Sigmoid colon (tissue), 6 donors: ENCODE measurements at regions not wholly inside any gene's neighbourhood (a gene's known extent, or its start where the extent isn't known, plus 50 kb on each side); places are given as distances from the start of the nearest gene placed in this dataset.

Experiments
- DNase-seq: peaks from one replicate; pipeline ENCODE4 v3.0.0-alpha.2; 2019
- H3K27ac ChIP-seq, 4 donors: fragments of 200-600 bp; sonication (generic); one replicate each; pipeline ENCODE4 v1.5.1; 2016 to 2019; ENCODE audit warnings: mild to moderate bottlenecking in 1 of 4
- H3K27me3 ChIP-seq, 3 donors: fragments of 200-600 bp; sonication (generic); one replicate each; pipeline ENCODE4 v1.5.1; 2019; ENCODE audit warnings: mild to moderate bottlenecking in 1 of 3
- H3K36me3 ChIP-seq, 4 donors: fragments of 200-600 bp; sonication (generic); one replicate each; pipeline ENCODE4 v1.5.1; 2016 to 2019
- H3K4me1 ChIP-seq, 4 donors: fragments of 200-600 bp; sonication (generic); one replicate each; pipeline ENCODE4 v1.5.1; 2017 to 2019
- H3K4me3 ChIP-seq, 4 donors: fragments of 200-600 bp; sonication (generic); one replicate each; pipeline ENCODE4 v1.5.1; 2017 to 2019; ENCODE audit warnings: mild to moderate bottlenecking in 2 of 4, moderate library complexity in 1 of 4
- H3K9me3 ChIP-seq, 4 donors: fragments of 200-600 bp in 3 of 4; sonication (generic) in 3 of 4; one replicate each; pipeline versions ENCODE4 v1.5.1 to v1.6.1; 2013 to 2019
- EP300 ChIP-seq, 4 donors: sonication (generic); formaldehyde crosslinking; IDR thresholded peaks; one replicate each; pipeline ENCODE4 v1.6.1; 2017; ENCODE audit warnings: antibody characterized with exemption in 4 of 4
- POLR2A ChIP-seq, 2 donors: fragments of 450-650 bp; IDR thresholded peaks; one replicate each; pipeline ENCODE4 v1.6.1; 2016; ENCODE audit warnings: antibody characterized with exemption in 2 of 2, mild to moderate bottlenecking in 2 of 2, moderate library complexity in 2 of 2
- POLR2AphosphoS5 ChIP-seq, 4 donors: sonication (generic); formaldehyde crosslinking; IDR thresholded peaks; one replicate each; pipeline ENCODE4 v1.6.1; 2017; ENCODE audit warnings: antibody characterized with exemption in 4 of 4
- WGBS, 2 donors: extraction: QIAGEN DNeasy Blood & Tissue Kit; methylation state at CpG; one replicate each; pipeline ENCODE4 v1.1.7; 2013; 5-methylcytosine and 5-hydroxymethylcytosine counted together
- intact Hi-C: fragments of 100-400 bp; cut with DNase I; formaldehyde crosslinking; loops from one replicate; pipeline ENCODE4 v1.15.1; 2023
- TF ChIP-seq, protein P1 (sequence below), 4 experiments: fragments of 450-650 bp in 3 of 4; fragments of 200-600 bp in 1 of 4; IDR thresholded peaks; one replicate each; pipeline ENCODE4 v1.5.1; 2016 to 2019; ENCODE audit warnings: antibody characterized with exemption in 4 of 4, mild to moderate bottlenecking in 3 of 4, moderate library complexity in 2 of 4
- donor health status: healthy with polysubstance abuse.
- donor health status: healthy.

DNA sequence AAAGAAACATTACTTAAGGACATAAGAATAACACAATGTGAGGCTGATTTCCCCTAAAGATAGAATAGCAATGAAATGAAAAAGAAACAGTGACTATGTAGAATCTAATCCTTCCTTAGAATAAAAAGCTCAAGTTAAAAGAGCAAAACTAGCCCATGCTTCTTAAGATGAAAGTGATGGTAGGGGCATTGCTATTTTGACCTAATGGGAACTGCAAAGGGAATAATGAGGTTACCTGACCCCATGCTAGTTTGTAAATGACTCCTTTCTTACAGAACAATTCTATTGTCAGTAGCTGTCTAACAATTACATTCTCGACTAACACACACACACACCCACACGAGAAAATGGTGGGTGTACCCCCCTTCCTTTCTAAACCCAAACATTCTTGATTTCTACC, 575.8 kb downstream of the CSNK1G3 start:
- H3K4me3 ChIP-seq = no peak overlapping the region
- no peak for DNase-seq
- H3K36me3 ChIP-seq = no peaks in the 10 kb centered on the region
- H3K27me3 ChIP-seq = no peaks in the 10 kb centered on the region
- intact Hi-C loops = no loop called here
- no peaks in the 10 kb centered on the region for H3K4me1 ChIP-seq
- 88 to 91% methylated on average over 2 of the region's 2 CpGs for WGBS, 2 donors
- no peaks in the 10 kb centered on the region for H3K9me3 ChIP-seq
- no peak overlapping the region for H3K27ac ChIP-seq
- TF ChIP-seq, protein P1, sequence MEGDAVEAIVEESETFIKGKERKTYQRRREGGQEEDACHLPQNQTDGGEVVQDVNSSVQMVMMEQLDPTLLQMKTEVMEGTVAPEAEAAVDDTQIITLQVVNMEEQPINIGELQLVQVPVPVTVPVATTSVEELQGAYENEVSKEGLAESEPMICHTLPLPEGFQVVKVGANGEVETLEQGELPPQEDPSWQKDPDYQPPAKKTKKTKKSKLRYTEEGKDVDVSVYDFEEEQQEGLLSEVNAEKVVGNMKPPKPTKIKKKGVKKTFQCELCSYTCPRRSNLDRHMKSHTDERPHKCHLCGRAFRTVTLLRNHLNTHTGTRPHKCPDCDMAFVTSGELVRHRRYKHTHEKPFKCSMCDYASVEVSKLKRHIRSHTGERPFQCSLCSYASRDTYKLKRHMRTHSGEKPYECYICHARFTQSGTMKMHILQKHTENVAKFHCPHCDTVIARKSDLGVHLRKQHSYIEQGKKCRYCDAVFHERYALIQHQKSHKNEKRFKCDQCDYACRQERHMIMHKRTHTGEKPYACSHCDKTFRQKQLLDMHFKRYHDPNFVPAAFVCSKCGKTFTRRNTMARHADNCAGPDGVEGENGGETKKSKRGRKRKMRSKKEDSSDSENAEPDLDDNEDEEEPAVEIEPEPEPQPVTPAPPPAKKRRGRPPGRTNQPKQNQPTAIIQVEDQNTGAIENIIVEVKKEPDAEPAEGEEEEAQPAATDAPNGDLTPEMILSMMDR (IDR thresholded peaks at IDR 0.05) = no peak
- no peak for TF ChIP-seq EP300 (IDR thresholded peaks at IDR 0.05)
- TF ChIP-seq POLR2AphosphoS5 (IDR thresholded peaks at IDR 0.05) = no peak
- TF ChIP-seq POLR2A (IDR thresholded peaks at IDR 0.05) = no peak

- no peak for DNase-seq
- Histone ChIP-seq H3K36me3 (no peaks in the 10 kb centered on the region), H3K27me3 (no peaks in the 10 kb centered on the region), H3K4me3 (no peak overlapping the region), H3K4me1 (no peaks in the 10 kb centered on the region), H3K27ac (no peak overlapping the region), H3K9me3 (no peaks in the 10 kb centered on the region)
- TF ChIP-seq POLR2AphosphoS5 (IDR thresholded peaks at IDR 0.05) (no peak), POLR2A (IDR thresholded peaks at IDR 0.05) (no peak), EP300 (IDR thresholded peaks at IDR 0.05) (no peak)
- intact Hi-C loops = no loop called here
These were observed 568.3 kb downstream of the CSNK1G3 start for GRCh38 chr5:124080256-124080655.

DNA sequence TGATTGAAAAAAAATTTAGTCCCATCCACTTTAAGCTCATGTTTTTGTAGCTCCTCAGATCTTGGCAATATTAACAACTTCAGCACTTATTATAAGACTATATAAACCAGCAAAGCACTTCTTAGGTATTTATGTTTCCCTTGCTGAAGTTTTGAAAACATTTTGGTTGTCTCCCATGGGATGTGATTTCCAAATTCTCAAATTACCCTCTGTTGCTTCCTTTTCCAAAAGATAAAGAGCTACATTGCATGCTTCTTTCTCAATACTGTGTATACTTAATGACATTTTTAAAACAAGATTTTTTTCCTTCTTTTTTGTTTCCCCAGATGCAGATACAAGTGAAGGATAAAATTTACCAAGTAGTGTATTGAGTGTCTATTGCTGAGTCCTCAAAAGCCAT, 567.1 kb downstream of the CSNK1G3 start:
- no peak overlapping the region for H3K4me3 ChIP-seq
- no peaks in the 10 kb centered on the region for H3K9me3 ChIP-seq
- H3K27me3 ChIP-seq = no peaks in the 10 kb centered on the region
- H3K27ac ChIP-seq = no peak overlapping the region
- DNase-seq = no peak
- H3K36me3 ChIP-seq = no peaks in the 10 kb centered on the region
- intact Hi-C loops = no loop called here
- H3K4me1 ChIP-seq = no peaks in the 10 kb centered on the region
- TF ChIP-seq, protein P1 (IDR thresholded peaks at IDR 0.05) = no peak
- TF ChIP-seq POLR2A (IDR thresholded peaks at IDR 0.05) = no peak
- no peak for TF ChIP-seq POLR2AphosphoS5 (IDR thresholded peaks at IDR 0.05)
- no peak for TF ChIP-seq EP300 (IDR thresholded peaks at IDR 0.05)

DNA sequence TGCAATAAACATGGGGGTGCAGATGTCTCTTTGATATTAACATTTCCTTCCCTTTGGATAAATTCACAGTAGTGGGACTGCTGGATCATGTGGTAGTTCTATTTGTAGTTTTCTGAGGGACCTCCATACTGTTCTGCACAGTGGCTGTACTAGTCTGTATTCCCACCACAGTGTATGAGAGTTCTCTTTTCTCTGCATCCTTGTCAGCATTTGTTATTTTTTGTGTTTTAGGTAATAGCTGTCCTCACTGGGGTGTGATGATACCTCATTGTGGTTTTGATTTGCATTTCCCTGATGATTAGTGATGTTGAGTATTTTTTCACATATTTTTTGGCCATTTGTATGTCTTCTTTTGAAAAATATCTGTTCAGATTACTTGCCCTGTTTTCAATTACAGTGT, 562.5 kb downstream of the CSNK1G3 start:
- H3K36me3 ChIP-seq = no peaks in the 10 kb centered on the region
- H3K27me3 ChIP-seq = no peaks in the 10 kb centered on the region
- intact Hi-C loops = no loop called here
- no peak for DNase-seq
- H3K4me3 ChIP-seq = no peak overlapping the region
- no peaks in the 10 kb centered on the region for H3K4me1 ChIP-seq
- H3K27ac ChIP-seq = no peak overlapping the region
- TF ChIP-seq POLR2AphosphoS5 (IDR thresholded peaks at IDR 0.05) = no peak
- no peak for TF ChIP-seq EP300 (IDR thresholded peaks at IDR 0.05)
- TF ChIP-seq, protein P1 (IDR thresholded peaks at IDR 0.05) = no peak
- no peak for TF ChIP-seq POLR2A (IDR thresholded peaks at IDR 0.05)
- H3K9me3 ChIP-seq = no peaks in the 10 kb centered on the region

DNA sequence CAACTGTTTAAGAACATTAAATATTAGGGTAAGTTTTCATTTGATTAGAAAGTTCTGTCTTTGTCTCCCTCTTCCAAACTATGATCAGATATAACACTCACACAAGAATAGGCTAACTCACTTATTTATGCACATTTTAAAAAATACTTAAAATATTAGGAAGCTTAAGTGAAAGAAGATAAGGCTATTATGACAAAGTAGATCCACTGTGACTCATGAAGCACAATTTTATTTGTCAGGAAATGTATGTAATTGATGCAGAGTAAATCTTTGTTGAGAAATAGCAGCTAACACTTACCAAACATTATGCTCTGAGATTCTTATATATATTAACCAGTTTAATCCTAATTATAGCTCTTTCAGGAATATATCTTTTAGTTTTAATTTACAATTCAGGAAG, 560.6 kb downstream of the CSNK1G3 start:
- no peaks in the 10 kb centered on the region for H3K27me3 ChIP-seq
- no peak overlapping the region for H3K27ac ChIP-seq
- no peak for DNase-seq
- TF ChIP-seq POLR2AphosphoS5 (IDR thresholded peaks at IDR 0.05) (no peak), POLR2A (IDR thresholded peaks at IDR 0.05) (no peak), EP300 (IDR thresholded peaks at IDR 0.05) (no peak)
- TF ChIP-seq, protein P1 (IDR thresholded peaks at IDR 0.05) = no peak
- no peaks in the 10 kb centered on the region for H3K36me3 ChIP-seq
- intact Hi-C loops = no loop called here
- H3K4me3 ChIP-seq = no peak overlapping the region
- H3K9me3 ChIP-seq = no peaks in the 10 kb centered on the region
- no peaks in the 10 kb centered on the region for H3K4me1 ChIP-seq
